Endothelial cell of umbilical vein (primary cell): ENCODE measurements at regions not wholly inside any gene's neighbourhood (a gene's known extent, or its start where the extent isn't known, plus 50 kb on each side); places are given as distances from the start of the nearest gene placed in this dataset.

Experiments
- BruUV-seq: library from RNA; stranded (reverse); fragments of 400-500 nt; replicated peaks from 2 replicates; lab custom pipeline; 2021; lab: Mats Ljungman, UMichigan
- CTCF ChIA-PET: fragments of 300-600, 350-600 bp; sonication (Branson Sonifier 250); formaldehyde crosslinking; loops from one replicate; lab custom pipeline; 2021; ENCODE audit warnings: antibody characterized with exemption, inconsistent platforms; lab: Charles Lee
- POLR2A ChIA-PET: fragments of 300-600, 350-600 bp; sonication (Branson Sonifier 250); formaldehyde crosslinking; loops from one replicate; lab custom pipeline; 2021; ENCODE audit warnings: antibody characterized with exemption, inconsistent platforms; lab: Charles Lee
- DNase-seq: peaks from one replicate; pipeline ENCODE4 v3.0.0-alpha.2; 2011; ENCODE audit warnings: low read depth, low spot score
- FAIRE-seq: peaks from 2 replicates; lab custom pipeline; 2011; peaks lifted over from hg19 to GRCh38; lab: Jason Lieb, UNC
- H2AFZ ChIP-seq: 2 replicates; pipeline ENCODE4 v1.6.0; 2012; ENCODE audit warnings: low read depth, low read length, control low read depth, inconsistent platforms
- H3K27ac ChIP-seq: 2 replicates; pipeline ENCODE4 v1.5.1; 2011; ENCODE audit warnings: low read depth, mild to moderate bottlenecking, control low read depth, low read length, moderate library complexity; ENCODE audit not compliant: insufficient read depth
- H3K27me3 ChIP-seq, 2 experiments: 2 replicates each; pipeline versions ENCODE4 v1.6.0 to v1.6.1; 2011; ENCODE audit warnings: low read length in 2 of 2, mixed read lengths in 1 of 2; ENCODE audit not compliant: control insufficient read depth in 2 of 2, insufficient read depth in 2 of 2
- H3K36me3 ChIP-seq, 2 experiments: 2 replicates in 1 of 2; 3 replicates in 1 of 2; pipeline ENCODE4 v1.5.1; 2011; ENCODE audit warnings: low read length in 2 of 2, mild to moderate bottlenecking in 1 of 2, moderate library complexity in 1 of 2; ENCODE audit not compliant: control insufficient read depth in 2 of 2, insufficient read depth in 2 of 2; ENCODE audit errors: extremely low read depth in 1 of 2
- H3K4me1 ChIP-seq: 3 replicates; pipeline ENCODE4 v1.5.1; 2011; ENCODE audit warnings: mild to moderate bottlenecking, low read length; ENCODE audit not compliant: control insufficient read depth, insufficient read depth; ENCODE audit errors: extremely low read depth
- H3K4me2 ChIP-seq: 2 replicates; pipeline ENCODE4 v1.6.1; 2011; ENCODE audit warnings: low read length, control low read depth, mixed read lengths; ENCODE audit not compliant: insufficient read depth
- H3K4me3 ChIP-seq, 3 experiments: fragments of 200-600 bp in 1 of 3; sonication (generic), shearing (Covaris generic) in 1 of 3; replicated peaks in 1 of 3; 2 replicates each; pipeline ENCODE4 v1.5.1; 2011 to 2016; ENCODE audit warnings: control low read depth in 3 of 3, low read length in 3 of 3, mild to moderate bottlenecking in 2 of 3, inconsistent platforms in 1 of 3, low read depth in 1 of 3, moderate library complexity in 1 of 3; ENCODE audit not compliant: insufficient read depth in 1 of 3
- H3K79me2 ChIP-seq: 2 replicates; pipeline ENCODE4 v1.6.0; 2012; ENCODE audit warnings: low read length, inconsistent platforms; ENCODE audit not compliant: control insufficient read depth, insufficient read depth
- H3K9ac ChIP-seq: replicated peaks from 2 replicates; pipeline ENCODE3; 2011; ENCODE audit warnings: low read length, control low read depth; ENCODE audit not compliant: insufficient read depth; ENCODE audit errors: extremely low read depth
- H3K9me1 ChIP-seq: replicated peaks from 3 replicates; pipeline ENCODE4 v1.6.0; 2011; ENCODE audit warnings: mild to moderate bottlenecking, low read length; ENCODE audit not compliant: control insufficient read depth, insufficient read depth; ENCODE audit errors: extremely low read depth
- H3K9me3 ChIP-seq: replicated peaks from 2 replicates; pipeline ENCODE4 v1.5.1; 2012; ENCODE audit warnings: low read length, inconsistent platforms; ENCODE audit not compliant: control insufficient read depth, insufficient read depth
- H4K20me1 ChIP-seq: replicated peaks from 2 replicates; pipeline ENCODE3; 2011; ENCODE audit warnings: mild to moderate bottlenecking, low read length; ENCODE audit not compliant: control insufficient read depth, insufficient read depth; ENCODE audit errors: extremely low read depth
- EZH2 ChIP-seq: IDR thresholded peaks from 2 replicates; pipeline ENCODE4 v1.6.1; 2012; ENCODE audit warnings: borderline replicate concordance, low read depth, mild to moderate bottlenecking, moderate library complexity, low read length, inconsistent platforms; ENCODE audit not compliant: severe bottlenecking
- FOS ChIP-seq: IDR thresholded peaks from 2 replicates; pipeline ENCODE4 v1.6.1; 2011; ENCODE audit warnings: mild to moderate bottlenecking, low read length, moderate library complexity, borderline replicate concordance; ENCODE audit not compliant: insufficient read depth
- GATA2 ChIP-seq: IDR thresholded peaks from 2 replicates; pipeline ENCODE4 v1.7.0; 2011; ENCODE audit warnings: low read depth, mild to moderate bottlenecking, moderate library complexity, mixed read lengths, low read length; ENCODE audit not compliant: insufficient read length, insufficient read depth
- JUN ChIP-seq: IDR thresholded peaks from 2 replicates; pipeline ENCODE4 v1.6.1; 2011; ENCODE audit warnings: borderline replicate concordance, low read depth; ENCODE audit not compliant: insufficient read length, insufficient read depth
- MYC ChIP-seq: IDR thresholded peaks from one replicate; pipeline ENCODE4 v1.6.1; 2011; ENCODE audit warnings: mild to moderate bottlenecking, low read depth, low read length
- POLR2A ChIP-seq: IDR thresholded peaks from 2 replicates; pipeline ENCODE4 v1.6.1; 2012; ENCODE audit warnings: low read depth, mild to moderate bottlenecking, control low read depth, low read length
- POLR2AphosphoS5 ChIP-seq: IDR thresholded peaks from 2 replicates; pipeline ENCODE4 v1.6.1; 2012; ENCODE audit warnings: low read depth, mild to moderate bottlenecking, control low read depth, low read length, moderate library complexity; ENCODE audit not compliant: insufficient read depth
- dilution Hi-C: fragments of 300-500 bp; cut with MboI; formaldehyde crosslinking; loops from one replicate; pipeline ENCODE4 v1.15.0; 2019; ENCODE audit warnings: low sequenced_read_pairs; ENCODE audit not compliant: extremely low pct_ligation_motif_present
- intact Hi-C: fragments of 100-400 bp; cut with micrococcal nuclease; formaldehyde crosslinking; loops from one replicate; pipeline ENCODE4 v1.10.0; 2022
- TF ChIP-seq, protein P1 (sequence below): IDR thresholded peaks from 2 replicates; pipeline ENCODE4 v1.6.1; 2011; ENCODE audit not compliant: insufficient read depth, insufficient read length
- TF ChIP-seq, protein P2 (sequence below), 2 donors: IDR thresholded peaks; 1 replicate in 1 of 2; 2 replicates in 1 of 2; pipeline ENCODE4 v1.5.1; 2011; ENCODE audit warnings: low read length in 2 of 2, mild to moderate bottlenecking in 2 of 2, moderate library complexity in 2 of 2, control low read depth in 1 of 2, inconsistent platforms in 1 of 2, low read depth in 1 of 2; ENCODE audit not compliant: insufficient read depth in 1 of 2; ENCODE audit errors: extremely low read depth in 1 of 2

DNA sequence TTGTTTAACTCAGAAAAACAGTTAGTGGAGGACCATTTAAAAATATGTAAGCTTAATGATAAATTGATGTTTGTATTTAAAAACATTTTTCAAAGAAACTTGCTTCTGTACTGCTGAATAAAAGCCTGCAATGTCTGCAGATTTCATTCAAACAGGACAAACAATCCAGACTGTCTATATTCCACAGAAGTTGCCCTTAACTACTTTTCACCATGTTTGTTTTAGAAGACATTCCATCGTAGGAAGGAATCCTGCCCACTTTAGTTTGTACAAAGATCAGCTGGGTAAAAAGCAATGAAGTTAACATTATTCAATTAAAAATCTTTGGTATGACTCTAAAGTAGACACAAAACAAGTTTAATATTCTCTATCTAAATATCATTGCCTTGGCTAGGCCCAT is 195.7 kb upstream of the CCNH start:
- peaks cover 3% of the 10 kb centered on the region for H3K9me3 ChIP-seq
- H3K4me2 ChIP-seq: no peak overlapping the region
- ChIA-PET POLR2A (no interaction called here), CTCF (no interaction called here)
- no peak overlapping the region for H3K27ac ChIP-seq
- no peaks in the 10 kb centered on the region for H3K4me1 ChIP-seq
- intact Hi-C loops (no loop called here), dilution Hi-C loops (no loop called here)
- no peaks in the 10 kb centered on the region for H3K27me3 ChIP-seq
- H3K4me3 ChIP-seq: no peak overlapping the region
- no peaks in the 10 kb centered on the region for H3K79me2 ChIP-seq
- TF ChIP-seq MYC (no peak), EZH2 (no peak), POLR2AphosphoS5 (no peak), POLR2A (no peak), FOS (no peak), JUN (no peak), GATA2 (no peak)
- TF ChIP-seq, protein P1, sequence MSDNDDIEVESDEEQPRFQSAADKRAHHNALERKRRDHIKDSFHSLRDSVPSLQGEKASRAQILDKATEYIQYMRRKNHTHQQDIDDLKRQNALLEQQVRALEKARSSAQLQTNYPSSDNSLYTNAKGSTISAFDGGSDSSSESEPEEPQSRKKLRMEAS: no peak
- TF ChIP-seq, protein P2, sequence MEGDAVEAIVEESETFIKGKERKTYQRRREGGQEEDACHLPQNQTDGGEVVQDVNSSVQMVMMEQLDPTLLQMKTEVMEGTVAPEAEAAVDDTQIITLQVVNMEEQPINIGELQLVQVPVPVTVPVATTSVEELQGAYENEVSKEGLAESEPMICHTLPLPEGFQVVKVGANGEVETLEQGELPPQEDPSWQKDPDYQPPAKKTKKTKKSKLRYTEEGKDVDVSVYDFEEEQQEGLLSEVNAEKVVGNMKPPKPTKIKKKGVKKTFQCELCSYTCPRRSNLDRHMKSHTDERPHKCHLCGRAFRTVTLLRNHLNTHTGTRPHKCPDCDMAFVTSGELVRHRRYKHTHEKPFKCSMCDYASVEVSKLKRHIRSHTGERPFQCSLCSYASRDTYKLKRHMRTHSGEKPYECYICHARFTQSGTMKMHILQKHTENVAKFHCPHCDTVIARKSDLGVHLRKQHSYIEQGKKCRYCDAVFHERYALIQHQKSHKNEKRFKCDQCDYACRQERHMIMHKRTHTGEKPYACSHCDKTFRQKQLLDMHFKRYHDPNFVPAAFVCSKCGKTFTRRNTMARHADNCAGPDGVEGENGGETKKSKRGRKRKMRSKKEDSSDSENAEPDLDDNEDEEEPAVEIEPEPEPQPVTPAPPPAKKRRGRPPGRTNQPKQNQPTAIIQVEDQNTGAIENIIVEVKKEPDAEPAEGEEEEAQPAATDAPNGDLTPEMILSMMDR (IDR thresholded peaks at IDR 0.05; ENCODE audit: extremely low read depth in 1 of 2, insufficient read depth in 1 of 2, low read depth in 1 of 2, low read length in 2 of 2): no peak
- H4K20me1 ChIP-seq: no peaks in the 10 kb centered on the region
- no peak for FAIRE-seq
- no peak overlapping the region for H3K9ac ChIP-seq
- no TSS peak for BruUV-seq
- no peak overlapping the region for H2AFZ ChIP-seq
- H3K9me1 ChIP-seq: no peaks in the 10 kb centered on the region
- no peak for DNase-seq
- no peaks in the 10 kb centered on the region for H3K36me3 ChIP-seq
